HG03457 (cell line): ENCODE measurements at regions not wholly inside any gene's neighbourhood (a gene's known extent, or its start where the extent isn't known, plus 50 kb on each side); places are given as distances from the start of the nearest gene placed in this dataset.

Experiments
- ATAC-seq: cut with Tn5 transposase; IDR thresholded peaks from one replicate; pipeline ENCODE4 v1.9.1; 2021; ENCODE audit warnings: moderate number of reproducible peaks; ENCODE audit not compliant: unreplicated experiment

DNA sequence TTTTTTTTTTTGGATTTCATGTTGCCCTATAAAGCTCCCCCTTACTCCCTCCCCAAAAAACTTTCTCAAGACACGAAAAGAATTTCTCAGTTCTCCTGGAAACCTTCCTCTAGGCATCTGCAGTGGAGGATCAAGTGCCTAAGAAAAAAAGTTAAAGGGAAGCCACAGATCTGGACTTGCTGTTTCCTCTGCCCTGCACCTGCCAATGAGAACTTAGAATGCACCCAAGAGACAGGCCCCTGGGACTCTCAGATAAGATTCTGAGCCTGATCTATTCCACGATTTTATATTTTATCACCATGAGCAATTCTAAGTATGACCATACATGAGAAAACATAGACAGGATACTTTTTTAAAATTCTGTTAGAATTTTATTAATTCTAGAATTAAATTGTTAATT, 728.9 kb downstream of the BCL11B start:
- no peak for ATAC-seq

GRCh38 chr14:98544174-98544573, 727.8 kb downstream of the BCL11B start:
- no peak for ATAC-seq

GRCh38 chr14:98545181-98545580, 726.8 kb downstream of the BCL11B start:
- no peak for ATAC-seq

- no peak for ATAC-seq
These were observed 723.8 kb downstream of the BCL11B start for GRCh38 chr14:98548071-98548686.

GRCh38 chr14:98551028-98551427, 721.0 kb downstream of the BCL11B start:
- no peak for ATAC-seq

DNA sequence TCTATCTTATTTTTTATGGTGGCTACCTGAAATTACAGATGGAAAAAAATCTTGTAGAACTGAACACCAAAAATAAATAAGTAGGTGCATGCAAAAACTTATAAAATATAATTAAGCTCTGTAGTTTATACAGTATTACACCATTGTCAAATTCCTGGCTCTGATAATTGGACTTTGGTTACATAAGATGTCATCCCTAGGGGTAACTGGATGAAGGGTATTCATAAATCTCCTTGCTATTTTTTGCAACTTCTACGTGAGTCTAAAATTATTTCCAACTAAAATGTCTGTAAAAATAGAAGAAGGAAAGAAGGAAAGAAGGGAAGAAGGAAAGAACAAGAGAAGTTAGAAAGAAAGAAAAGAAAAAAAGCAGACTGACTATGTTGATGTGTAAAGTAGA, 716.6 kb downstream of the BCL11B start:
- ATAC-seq = no peak

DNA sequence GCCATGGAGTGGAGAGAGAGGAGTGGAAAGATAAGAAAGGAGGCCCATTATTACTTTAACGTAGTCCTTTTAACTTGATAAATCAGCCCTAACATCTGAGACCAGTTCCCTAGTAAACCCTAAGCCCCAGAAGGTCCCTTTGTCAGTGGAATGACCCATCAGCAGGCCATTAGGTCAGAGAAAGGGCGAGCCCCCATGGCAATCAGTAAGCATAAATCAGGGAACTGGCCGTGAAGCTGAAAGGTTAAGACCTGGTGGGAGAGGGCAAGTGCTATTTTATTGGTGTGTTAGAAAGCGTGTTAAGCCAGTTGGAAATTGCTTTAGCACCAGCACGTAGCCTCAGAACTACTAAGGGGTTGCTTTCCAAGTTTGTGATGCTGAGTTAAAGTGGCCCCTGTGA, 708.0 kb downstream of the BCL11B start:
- ATAC-seq = no peak

GRCh38 chr14:98564541-98564940, 707.5 kb downstream of the BCL11B start:
- ATAC-seq = no peak

DNA sequence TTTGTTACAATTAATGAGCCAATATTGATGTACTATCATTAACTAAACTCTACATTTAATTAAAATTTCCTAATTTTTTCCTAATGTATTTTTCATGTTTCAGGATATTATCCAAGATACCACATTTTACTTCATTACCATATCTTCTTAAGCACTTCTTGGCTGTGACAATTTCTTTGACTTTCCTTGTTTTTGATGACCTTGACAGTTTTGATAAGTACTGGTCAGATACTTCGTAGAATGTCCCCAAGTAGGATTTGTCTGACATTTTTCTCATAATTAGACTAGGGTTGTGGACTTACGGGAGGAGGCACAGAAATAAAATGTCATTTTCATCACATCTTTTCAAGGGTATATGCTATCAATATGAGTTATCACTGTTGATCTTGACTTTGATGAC, 700.9 kb downstream of the BCL11B start:
- ATAC-seq = no peak

GRCh38 chr14:98573082-98573481, 698.9 kb downstream of the BCL11B start:
- ATAC-seq = no peak

DNA sequence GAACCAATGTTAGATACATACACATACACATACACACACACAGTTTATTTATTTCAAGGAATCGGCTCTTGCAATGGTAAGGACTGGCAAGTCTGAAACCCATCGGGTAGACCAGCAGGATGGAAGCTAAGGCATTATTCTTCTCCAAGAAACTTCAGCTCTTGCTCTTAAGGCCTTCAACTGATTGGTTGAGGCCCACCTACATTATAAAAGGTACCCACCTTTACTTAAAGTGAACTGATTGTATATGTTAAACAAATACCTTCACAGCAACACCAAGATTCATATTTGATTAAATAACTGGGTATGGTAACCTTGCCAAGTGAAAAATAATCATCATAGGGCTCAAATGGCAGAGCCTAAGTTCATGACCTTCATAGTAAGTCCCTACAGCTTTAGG, 695.5 kb downstream of the BCL11B start:
- no peak for ATAC-seq

DNA sequence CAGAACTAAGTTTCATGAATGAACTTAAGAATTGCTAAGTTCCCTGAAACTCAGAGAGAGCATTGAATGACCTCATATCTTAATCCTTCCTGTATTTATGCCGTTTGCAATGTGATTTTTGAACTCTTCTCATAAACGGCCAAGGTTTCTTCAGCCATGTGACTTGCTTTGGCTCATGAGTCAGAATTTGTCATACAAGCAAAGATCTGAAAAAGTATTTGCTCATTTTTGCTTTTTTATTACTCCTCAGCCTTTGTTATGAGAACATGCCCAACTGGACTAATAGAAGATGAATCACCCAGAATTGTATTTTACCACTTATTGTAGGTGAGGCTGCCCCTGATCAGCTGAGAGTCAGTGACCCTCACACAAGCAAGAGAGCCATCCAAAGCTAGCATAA, 693.8 kb downstream of the BCL11B start:
- ATAC-seq = no peak

DNA sequence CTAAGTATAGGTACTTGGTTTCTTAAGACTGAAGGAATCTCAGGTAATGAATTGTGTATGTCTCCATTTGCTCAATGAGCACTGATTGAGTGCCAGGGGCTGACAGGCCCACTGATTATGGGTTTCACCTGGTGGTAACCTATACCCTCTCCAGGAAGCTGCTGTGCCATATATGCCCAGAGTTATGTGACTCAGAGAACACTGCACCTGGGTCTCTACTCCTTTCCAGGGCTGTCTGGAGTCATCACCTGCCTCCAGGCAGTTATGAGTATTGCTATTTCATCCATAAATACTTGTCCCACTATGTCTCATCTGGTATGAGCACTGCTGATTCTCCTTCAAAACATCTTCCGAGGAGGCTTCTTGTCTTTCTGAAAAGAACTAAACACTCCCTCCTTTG, 692.9 kb downstream of the BCL11B start:
- ATAC-seq = no peak

GRCh38 chr14:98580131-98580678, 691.8 kb downstream of the BCL11B start:
- ATAC-seq = no peak

- no peak for ATAC-seq
These were observed 689.7 kb downstream of the BCL11B start for GRCh38 chr14:98582276-98582675.

DNA sequence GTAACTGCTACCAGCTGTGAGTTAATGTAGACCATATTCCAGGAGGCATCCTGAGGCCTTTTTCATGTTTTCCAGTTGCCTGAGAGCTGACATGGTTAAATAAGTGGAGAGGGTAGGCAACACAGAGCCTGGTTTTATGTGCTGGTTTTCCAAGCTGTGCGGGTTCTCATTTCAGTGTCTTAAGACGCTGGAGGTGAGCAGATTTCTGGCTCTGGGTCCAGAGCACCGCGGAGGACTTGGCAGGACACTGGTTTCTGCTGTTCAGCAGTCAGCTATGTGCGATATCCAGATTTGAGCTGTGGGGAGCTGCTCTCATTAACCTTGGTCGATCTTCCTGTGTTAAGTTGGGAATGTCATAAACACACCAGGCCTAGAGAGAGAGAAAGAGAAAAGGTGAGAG, 680.8 kb downstream of the BCL11B start:
- ATAC-seq = no peak

DNA sequence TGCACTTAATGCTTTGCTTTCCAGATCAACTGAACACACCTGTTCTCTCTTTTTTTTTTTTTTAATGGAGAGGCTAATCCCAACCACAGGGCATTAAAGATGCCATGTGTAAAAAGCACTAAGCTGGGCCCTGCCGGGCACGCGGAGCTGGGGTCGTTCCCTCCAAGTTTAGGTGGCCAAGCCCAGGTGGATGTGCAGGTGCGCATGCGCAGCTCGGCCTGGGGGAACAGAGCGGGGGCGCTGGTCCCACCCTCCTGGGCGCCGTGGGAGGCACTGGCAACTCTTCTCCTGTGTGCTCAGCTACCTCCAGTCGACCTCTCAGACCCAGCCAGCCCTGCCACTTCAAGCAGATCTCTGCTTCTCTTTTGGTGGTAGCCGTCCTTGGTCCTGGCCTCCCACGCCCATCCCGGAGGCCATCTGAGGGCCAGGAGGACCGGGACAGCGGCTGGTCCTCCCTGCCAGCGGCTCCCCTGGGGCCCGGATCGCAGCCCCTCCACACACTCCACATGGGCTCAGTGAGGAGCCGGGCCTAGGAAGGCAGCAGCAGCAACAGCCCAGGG, 679.3 kb downstream of the BCL11B start:
- no peak for ATAC-seq

DNA sequence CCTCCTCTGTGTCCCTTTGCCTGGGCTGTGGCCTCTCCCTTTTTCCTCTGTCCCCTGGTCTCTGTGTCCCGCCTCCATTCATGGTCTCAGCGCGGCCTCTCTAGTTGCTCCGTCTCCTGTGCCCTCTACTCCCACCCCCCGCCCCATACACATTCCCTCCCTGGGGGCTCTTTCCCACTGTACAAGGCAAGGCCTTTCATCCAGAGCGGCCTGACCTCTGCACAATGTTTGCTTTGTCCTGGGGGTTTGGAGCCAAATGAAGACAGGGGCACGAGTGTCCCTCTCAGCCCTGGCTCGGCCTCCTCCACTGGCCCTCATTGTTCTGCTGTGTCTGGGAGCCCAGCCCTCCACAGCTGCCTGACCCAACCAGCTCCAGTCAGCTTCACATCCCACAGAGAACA, 678.6 kb downstream of the BCL11B start:
- no peak for ATAC-seq

DNA sequence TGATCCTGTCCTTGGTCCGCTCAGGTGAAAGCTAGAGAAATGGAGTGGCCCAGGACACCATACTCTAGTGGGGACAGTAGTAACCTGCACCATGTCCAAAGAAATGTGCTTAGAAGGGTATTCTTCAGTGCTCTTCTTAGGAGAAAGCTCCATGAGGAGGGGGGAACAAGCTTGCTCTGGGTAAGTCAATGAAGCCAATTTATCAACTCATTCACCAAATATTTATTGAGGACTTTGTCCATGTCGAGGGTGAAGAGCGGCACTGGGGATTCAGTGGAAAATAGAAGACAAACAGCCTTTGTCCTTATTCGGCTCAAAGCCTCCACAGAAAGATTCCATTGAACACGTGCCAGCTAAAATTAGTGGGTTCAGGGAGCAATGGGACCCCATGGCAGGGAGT, 677.8 kb downstream of the BCL11B start:
- ATAC-seq = no peak

GRCh38 chr14:98598576-98598975, 673.4 kb downstream of the BCL11B start:
- no peak for ATAC-seq

DNA sequence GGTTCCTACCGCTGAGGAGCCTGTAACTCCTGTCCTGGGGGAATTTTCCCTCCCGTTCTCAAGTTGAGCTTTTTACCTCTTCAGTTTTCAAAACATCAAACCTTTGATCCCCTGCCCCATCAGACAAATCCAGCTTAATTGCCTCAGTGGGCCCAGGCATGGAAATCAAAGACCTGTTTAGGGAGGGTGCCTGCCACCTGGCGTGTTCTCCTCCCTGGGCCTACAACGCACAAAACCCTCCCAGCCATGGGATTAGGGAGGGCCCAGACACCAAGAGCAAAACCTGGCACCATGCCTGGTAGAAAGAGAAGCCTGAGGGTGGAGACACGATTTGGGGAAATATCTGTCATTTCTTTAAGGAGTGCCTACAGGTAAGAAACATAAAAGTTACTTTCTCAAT, 672.9 kb downstream of the BCL11B start:
- ATAC-seq = no peak

DNA sequence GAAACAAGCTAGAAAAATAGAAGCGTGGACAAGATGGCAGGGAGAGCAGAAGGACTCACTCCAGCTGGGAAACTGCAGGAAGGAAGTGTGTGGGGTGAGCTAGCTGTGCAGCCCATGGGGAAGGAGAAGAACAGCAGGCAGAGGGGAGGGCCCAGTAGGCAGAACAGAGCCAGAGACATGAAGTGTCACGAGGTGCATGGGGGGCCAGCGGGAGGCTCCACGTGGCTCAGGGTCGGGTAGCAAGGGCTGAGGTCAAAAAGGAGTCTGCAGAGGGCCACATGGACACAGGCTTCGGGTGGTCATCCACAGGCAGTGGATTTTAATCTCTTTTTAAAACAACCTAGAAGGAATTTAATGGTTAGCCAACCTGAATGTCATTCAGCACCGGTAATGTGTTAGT, 669.0 kb downstream of the BCL11B start:
- no peak for ATAC-seq

GRCh38 chr14:98605043-98605442, 667.0 kb downstream of the BCL11B start:
- no peak for ATAC-seq
